ENCODE measurements at regions not wholly inside any gene's neighbourhood (a gene's known extent, or its start where the extent isn't known, plus 50 kb on each side); places are given as distances from the start of the nearest gene placed in this dataset.

GRCh38 chr14:89600029-89600428 is 183.0 kb upstream of the FOXN3 start:
- H3K79me2 ChIP-seq (ENCODE audit: insufficient read depth, low read length): no peaks in the 10 kb centered on the region
- H3K36me3 ChIP-seq (ENCODE audit: insufficient read depth, low read length): no peaks in the 10 kb centered on the region
- H3K4me1 ChIP-seq (ENCODE audit: insufficient read depth, low read length, severe bottlenecking): no peaks in the 10 kb centered on the region
- TF ChIP-seq CTCF (IDR thresholded peaks at IDR 0.05; ENCODE audit: low read length) (no peak), EZH2 (IDR thresholded peaks at IDR 0.05; ENCODE audit: borderline replicate concordance, low read length) (no peak)
- no peaks in the 10 kb centered on the region for H3F3A ChIP-seq (ENCODE audit: insufficient read depth, low read length)
- H3K9me2 ChIP-seq (ENCODE audit: low read depth, low read length): no peaks in the 10 kb centered on the region
- no peak overlapping the region for H3K4me3 ChIP-seq (ENCODE audit: low read depth, low read length, poor library complexity, severe bottlenecking)
- no peaks in the 10 kb centered on the region for H4K20me1 ChIP-seq (ENCODE audit: insufficient read depth, low read length)
- no peak overlapping the region for H3K4me2 ChIP-seq (ENCODE audit: low read length)
- H2AFZ ChIP-seq (ENCODE audit: low read length): no peak overlapping the region
- no peak overlapping the region for H3K9ac ChIP-seq (ENCODE audit: low read length)
- 0 out of 2 replicates have a peak, but pooled peaks cover 4% of the 10 kb centered on the region for H3K27me3 ChIP-seq (ENCODE audit: insufficient read depth, low read length)
- no peak overlapping the region for H3K27ac ChIP-seq (ENCODE audit: low read depth, low read length, poor library complexity, severe bottlenecking)
- H3K9me3 ChIP-seq (ENCODE audit: low read length): peaks cover 16% of the 10 kb centered on the region

DNA sequence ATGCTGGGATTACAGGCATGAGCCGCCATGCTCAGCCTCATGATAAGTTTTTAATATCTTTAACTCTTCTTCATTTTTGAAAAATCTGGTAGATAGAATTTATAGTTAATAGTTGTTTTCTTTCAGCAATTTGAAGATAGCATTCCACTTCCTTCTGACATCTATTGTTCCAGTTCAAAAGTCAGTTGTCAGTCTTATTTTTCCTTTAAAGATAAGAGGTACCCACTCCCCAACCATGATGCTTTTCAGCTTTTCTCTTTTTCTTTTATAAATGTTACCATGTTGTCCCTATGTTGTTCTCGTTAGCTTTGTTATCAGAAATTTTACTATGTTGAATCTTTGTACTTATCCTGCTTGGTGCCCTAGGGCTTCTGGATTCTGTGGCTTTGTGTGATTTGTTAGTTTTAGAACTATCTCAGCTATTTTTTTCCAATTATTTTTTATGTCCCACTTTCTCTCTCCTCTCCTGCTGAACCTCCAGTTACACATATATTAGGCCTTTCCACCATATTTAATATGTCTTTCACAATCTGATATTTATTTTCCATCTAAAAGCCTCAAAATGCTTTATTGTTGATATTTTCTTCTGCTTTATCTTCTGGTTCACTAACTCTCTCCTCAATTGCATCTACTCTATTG is 181.6 kb upstream of the FOXN3 start:
- no peaks in the 10 kb centered on the region for H3K36me3 ChIP-seq (ENCODE audit: insufficient read depth, low read length)
- H3K79me2 ChIP-seq (ENCODE audit: insufficient read depth, low read length): no peaks in the 10 kb centered on the region

DNA sequence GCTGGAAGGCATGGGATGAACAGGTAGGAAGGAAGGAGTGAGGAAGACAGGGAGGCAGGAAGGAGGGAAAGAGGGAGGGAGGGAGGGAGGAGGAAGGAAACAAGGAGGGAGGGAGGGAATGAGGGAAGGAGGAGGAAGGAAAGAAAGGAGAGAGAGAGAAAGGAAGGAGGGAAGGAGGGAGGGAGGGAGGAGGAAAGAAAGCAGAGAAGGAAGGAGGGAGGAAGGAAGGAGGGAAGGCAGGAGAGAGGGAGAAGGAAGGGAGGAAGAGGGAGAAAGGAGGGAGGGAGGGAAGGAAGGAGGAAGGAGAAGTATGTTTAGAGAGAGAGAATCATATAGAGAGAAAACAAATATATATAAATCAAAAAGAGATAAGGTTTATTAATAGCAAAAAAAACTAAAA is 175.9 kb upstream of the FOXN3 start:
- no peak overlapping the region for H3K9ac ChIP-seq (ENCODE audit: low read length)
- 0 out of 2 replicates have a peak, but pooled peaks cover 3% of the 10 kb centered on the region for H3K9me3 ChIP-seq (ENCODE audit: low read length)
- no peaks in the 10 kb centered on the region for H3K9me2 ChIP-seq (ENCODE audit: low read depth, low read length)
- no peak overlapping the region for H3K27ac ChIP-seq (ENCODE audit: low read depth, low read length, poor library complexity, severe bottlenecking)
- H3K4me3 ChIP-seq (ENCODE audit: low read depth, low read length, poor library complexity, severe bottlenecking): no peak overlapping the region
- no peak overlapping the region for H3K4me2 ChIP-seq (ENCODE audit: low read length)
- H3K79me2 ChIP-seq (ENCODE audit: insufficient read depth, low read length): no peaks in the 10 kb centered on the region
- no peaks in the 10 kb centered on the region for H4K20me1 ChIP-seq (ENCODE audit: insufficient read depth, low read length)
- TF ChIP-seq EZH2 (IDR thresholded peaks at IDR 0.05; ENCODE audit: borderline replicate concordance, low read length) (no peak), CTCF (IDR thresholded peaks at IDR 0.05; ENCODE audit: low read length) (no peak)
- no peaks in the 10 kb centered on the region; the same call in 1 of the 2 replicates for H3K27me3 ChIP-seq (ENCODE audit: insufficient read depth, low read length)
- H3K36me3 ChIP-seq (ENCODE audit: insufficient read depth, low read length): no peaks in the 10 kb centered on the region
- H3K4me1 ChIP-seq (ENCODE audit: insufficient read depth, low read length, severe bottlenecking): no peaks in the 10 kb centered on the region
- no peak overlapping the region for H2AFZ ChIP-seq (ENCODE audit: low read length)
- no peaks in the 10 kb centered on the region for H3F3A ChIP-seq (ENCODE audit: insufficient read depth, low read length)

More for the DNA sequence above, 181.6 kb upstream of the FOXN3 start:
- Histone ChIP-seq H3K27me3 (ENCODE audit: insufficient read depth, low read length) (no peaks in the 10 kb centered on the region; the same call in 1 of the 2 replicates), H3K27ac (ENCODE audit: low read depth, low read length, poor library complexity, severe bottlenecking) (no peak overlapping the region), H3K9me3 (ENCODE audit: low read length) (peaks cover 12% of the 10 kb centered on the region), H3K4me2 (ENCODE audit: low read length) (no peak overlapping the region), H4K20me1 (ENCODE audit: insufficient read depth, low read length) (no peaks in the 10 kb centered on the region), H3K4me1 (ENCODE audit: insufficient read depth, low read length, severe bottlenecking) (no peaks in the 10 kb centered on the region), H3K9me2 (ENCODE audit: low read depth, low read length) (no peaks in the 10 kb centered on the region), H2AFZ (ENCODE audit: low read length) (no peak overlapping the region), H3F3A (ENCODE audit: insufficient read depth, low read length) (no peaks in the 10 kb centered on the region), H3K9ac (ENCODE audit: low read length) (no peak overlapping the region), H3K4me3 (ENCODE audit: low read depth, low read length, poor library complexity, severe bottlenecking) (no peak overlapping the region)
- TF ChIP-seq CTCF (IDR thresholded peaks at IDR 0.05; ENCODE audit: low read length) (no peak), EZH2 (IDR thresholded peaks at IDR 0.05; ENCODE audit: borderline replicate concordance, low read length) (no peak)

Data from OCI-LY1 (cell line).